OCI-LY7 (cell line): ENCODE measurements at regions not wholly inside any gene's neighbourhood (a gene's known extent, or its start where the extent isn't known, plus 50 kb on each side); places are given as distances from the start of the nearest gene placed in this dataset.

Experiments
- CTCF ChIP-seq: fragments of 200-600 bp; sonication (generic); conservative IDR thresholded peaks from 2 replicates; pipeline ENCODE4 v1.5.1; 2014; ENCODE audit warnings: mild to moderate bottlenecking, antibody characterized with exemption, low read length, moderate library complexity, mixed read lengths
- EZH2phosphoT487 ChIP-seq: fragments of 200-600 bp; sonication (generic); IDR thresholded peaks from 2 replicates; pipeline ENCODE4 v1.6.1; 2018; ENCODE audit warnings: low read depth, borderline replicate concordance, mild to moderate bottlenecking, mixed run types, antibody characterized with exemption, low read length, moderate library complexity, mixed read lengths

DNA sequence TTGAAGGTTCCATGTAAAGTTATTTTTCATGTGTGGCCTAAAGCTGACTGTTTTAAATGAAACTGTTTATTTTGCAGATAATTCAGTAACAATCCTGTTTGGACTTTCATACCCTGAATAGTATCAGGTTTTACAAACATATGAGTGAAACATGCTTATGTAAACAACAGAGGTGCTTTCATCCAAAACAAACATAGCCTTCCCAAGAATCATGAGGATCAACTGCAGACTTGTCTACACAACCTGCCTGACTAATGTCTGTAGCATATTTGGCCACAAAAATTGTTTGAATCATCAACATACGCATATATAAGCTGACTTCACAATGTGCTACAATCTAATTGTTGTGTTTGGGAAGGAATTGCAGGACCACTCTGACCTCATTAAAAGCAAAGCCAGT, 190.4 kb downstream of the DIPK2A start:
- TF ChIP-seq CTCF, result no peak
- no peak for TF ChIP-seq EZH2phosphoT487
